Astrocyte (in vitro differentiated cells and primary cell): ENCODE measurements at regions not wholly inside any gene's neighbourhood (a gene's known extent, or its start where the extent isn't known, plus 50 kb on each side); places are given as distances from the start of the nearest gene placed in this dataset.

Experiments used
- CTCF ChIP-seq: IDR thresholded peaks from 2 replicates; pipeline ENCODE4 v1.5.1; 2011; ENCODE audit warnings: low read depth, mild to moderate bottlenecking, inconsistent platforms, low read length, moderate library complexity; ENCODE audit not compliant: insufficient read depth
- EZH2 ChIP-seq: IDR thresholded peaks from 2 replicates; pipeline ENCODE4 v1.6.1; 2012; ENCODE audit warnings: mild to moderate bottlenecking, low read length, inconsistent platforms; ENCODE audit not compliant: insufficient read depth

GRCh38 chr2:129469871-129470270 lies 509.6 kb upstream of the RAB6C start:
- TF ChIP-seq CTCF = no peak
- no peak for TF ChIP-seq EZH2
